ENCODE measurements at regions not wholly inside any gene's neighbourhood (a gene's known extent, or its start where the extent isn't known, plus 50 kb on each side); places are given as distances from the start of the nearest gene placed in this dataset.

DNA sequence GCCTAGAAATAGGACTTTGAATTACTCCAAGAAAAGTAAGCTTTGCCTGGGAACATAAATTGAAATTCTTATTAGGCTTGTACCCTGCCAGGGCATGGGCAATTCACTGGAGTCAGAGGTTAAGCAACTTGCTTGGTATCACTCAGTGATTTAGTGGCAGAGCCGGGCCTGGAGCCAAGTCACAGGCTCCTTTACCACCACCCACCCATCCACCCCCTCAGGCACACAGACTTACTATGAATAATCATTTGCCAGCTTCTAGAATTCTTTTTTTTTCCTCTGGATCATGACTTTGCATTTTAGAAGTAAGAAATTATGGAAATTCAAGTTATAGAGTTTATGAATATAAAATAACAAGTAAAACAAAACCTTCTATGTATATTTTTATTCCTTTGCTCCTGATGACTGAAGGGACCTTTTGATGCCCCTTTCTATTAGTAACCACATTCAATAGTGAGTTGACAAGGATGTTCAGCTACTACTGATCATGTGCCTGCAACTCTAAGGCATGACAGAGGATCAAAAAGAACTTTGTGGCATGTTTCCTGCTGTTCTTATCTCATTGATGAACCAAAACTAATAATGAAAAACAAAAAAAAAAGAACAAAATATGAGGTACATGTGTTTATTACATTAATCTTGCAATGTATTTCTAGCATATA, 614.7 kb downstream of the TLR4 start:
- H3K4me3 Mint-ChIP-seq = no peak overlapping the region
- peaks cover 15% of the 10 kb centered on the region for H3K4me1 Mint-ChIP-seq
- TF ChIP-seq, protein P1, sequence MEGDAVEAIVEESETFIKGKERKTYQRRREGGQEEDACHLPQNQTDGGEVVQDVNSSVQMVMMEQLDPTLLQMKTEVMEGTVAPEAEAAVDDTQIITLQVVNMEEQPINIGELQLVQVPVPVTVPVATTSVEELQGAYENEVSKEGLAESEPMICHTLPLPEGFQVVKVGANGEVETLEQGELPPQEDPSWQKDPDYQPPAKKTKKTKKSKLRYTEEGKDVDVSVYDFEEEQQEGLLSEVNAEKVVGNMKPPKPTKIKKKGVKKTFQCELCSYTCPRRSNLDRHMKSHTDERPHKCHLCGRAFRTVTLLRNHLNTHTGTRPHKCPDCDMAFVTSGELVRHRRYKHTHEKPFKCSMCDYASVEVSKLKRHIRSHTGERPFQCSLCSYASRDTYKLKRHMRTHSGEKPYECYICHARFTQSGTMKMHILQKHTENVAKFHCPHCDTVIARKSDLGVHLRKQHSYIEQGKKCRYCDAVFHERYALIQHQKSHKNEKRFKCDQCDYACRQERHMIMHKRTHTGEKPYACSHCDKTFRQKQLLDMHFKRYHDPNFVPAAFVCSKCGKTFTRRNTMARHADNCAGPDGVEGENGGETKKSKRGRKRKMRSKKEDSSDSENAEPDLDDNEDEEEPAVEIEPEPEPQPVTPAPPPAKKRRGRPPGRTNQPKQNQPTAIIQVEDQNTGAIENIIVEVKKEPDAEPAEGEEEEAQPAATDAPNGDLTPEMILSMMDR (conservative IDR thresholded peaks at IDR 0.05) = no peak
- DNase-seq (ENCODE audit: low read depth, low spot score) = no peak
- H3K27me3 Mint-ChIP-seq (ENCODE audit: low read depth) = no peaks in the 10 kb centered on the region
- H3K27ac Mint-ChIP-seq (ENCODE audit: unreplicated experiment) = no peak overlapping the region
- no peaks in the 10 kb centered on the region for H3K9me3 Mint-ChIP-seq
- H3K36me3 Mint-ChIP-seq (ENCODE audit: low read depth) = no peaks in the 10 kb centered on the region

DNA sequence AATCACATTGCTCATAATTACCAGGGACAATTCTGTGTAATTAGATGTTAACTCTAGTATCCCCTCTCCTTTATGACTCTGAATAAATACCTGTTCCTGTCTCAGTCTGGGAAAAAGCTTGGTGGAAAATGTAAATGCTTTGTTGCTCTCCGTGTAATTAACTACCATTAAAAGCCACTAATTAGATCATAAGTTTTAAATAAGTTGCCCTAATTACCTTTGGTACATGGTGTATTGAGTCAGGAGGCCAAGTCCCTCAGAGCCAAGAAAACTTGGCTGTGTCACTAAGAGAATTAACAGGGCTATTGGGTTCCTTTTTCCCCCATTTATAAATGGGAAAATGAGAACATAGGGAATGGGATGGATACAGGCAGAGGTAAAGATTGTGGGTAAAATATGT, 617.6 kb downstream of the TLR4 start:
- Mint-ChIP-seq H3K4me1 (peaks cover 34% of the 10 kb centered on the region), H3K27me3 (ENCODE audit: low read depth) (no peaks in the 10 kb centered on the region), H3K4me3 (no peak overlapping the region), H3K36me3 (ENCODE audit: low read depth) (no peaks in the 10 kb centered on the region), H3K27ac (ENCODE audit: unreplicated experiment) (no peak overlapping the region), H3K9me3 (no peaks in the 10 kb centered on the region)
- TF ChIP-seq, protein P1 (conservative IDR thresholded peaks at IDR 0.05) = no peak
- no peak for DNase-seq (ENCODE audit: low read depth, low spot score)

DNA sequence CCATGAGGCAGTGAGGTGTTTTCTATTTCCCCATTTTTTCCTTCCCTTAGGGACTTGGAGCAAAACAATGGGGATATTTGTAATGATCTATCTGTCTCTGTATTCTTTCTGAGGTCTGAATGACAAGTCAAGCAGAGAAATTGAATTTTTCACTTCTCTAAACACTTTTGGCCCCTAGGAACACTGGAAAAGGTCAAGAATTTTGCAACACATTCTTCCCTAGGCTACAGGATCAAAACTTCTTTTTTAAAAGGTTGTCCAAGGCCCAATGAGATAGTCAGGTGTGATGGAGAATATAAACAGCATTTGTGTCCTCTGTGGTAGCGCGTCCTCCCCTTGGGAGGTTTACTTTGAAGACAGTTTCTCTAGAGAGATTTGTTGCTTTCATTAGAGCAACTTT, 620.5 kb downstream of the TLR4 start:
- Mint-ChIP-seq H3K36me3 (ENCODE audit: low read depth) (no peaks in the 10 kb centered on the region), H3K27ac (ENCODE audit: unreplicated experiment) (no peak overlapping the region), H3K4me1 (peaks cover 34% of the 10 kb centered on the region), H3K4me3 (no peak overlapping the region), H3K9me3 (no peaks in the 10 kb centered on the region), H3K27me3 (ENCODE audit: low read depth) (no peaks in the 10 kb centered on the region)
- TF ChIP-seq, protein P1 (conservative IDR thresholded peaks at IDR 0.05) = no peak
- DNase-seq (ENCODE audit: low read depth, low spot score) = no peak

DNA sequence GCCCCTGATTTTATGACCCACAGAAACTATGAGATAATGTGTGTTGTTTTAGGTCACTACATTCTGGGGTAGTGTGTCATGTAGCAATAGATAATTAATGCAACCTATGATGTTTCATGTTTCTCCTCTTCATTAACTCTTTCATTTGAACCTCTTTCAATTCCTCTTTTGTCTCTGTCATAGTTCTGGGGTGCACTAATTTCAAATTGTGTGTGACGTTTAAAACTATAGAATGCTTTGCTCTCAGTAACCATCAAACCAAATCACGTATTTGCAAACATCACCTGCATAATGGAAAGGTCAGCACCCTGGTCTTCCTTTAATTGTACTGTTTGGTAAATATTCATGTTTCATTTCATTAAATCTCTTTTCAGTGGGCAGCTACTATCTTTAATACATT, 621.6 kb downstream of the TLR4 start:
- Mint-ChIP-seq H3K36me3 (ENCODE audit: low read depth) (no peaks in the 10 kb centered on the region), H3K4me3 (no peak overlapping the region), H3K9me3 (no peaks in the 10 kb centered on the region), H3K4me1 (peaks cover 25% of the 10 kb centered on the region), H3K27me3 (ENCODE audit: low read depth) (no peaks in the 10 kb centered on the region), H3K27ac (ENCODE audit: unreplicated experiment) (no peak overlapping the region)
- no peak for DNase-seq (ENCODE audit: low read depth, low spot score)
- TF ChIP-seq, protein P1 (conservative IDR thresholded peaks at IDR 0.05) = no peak

DNA sequence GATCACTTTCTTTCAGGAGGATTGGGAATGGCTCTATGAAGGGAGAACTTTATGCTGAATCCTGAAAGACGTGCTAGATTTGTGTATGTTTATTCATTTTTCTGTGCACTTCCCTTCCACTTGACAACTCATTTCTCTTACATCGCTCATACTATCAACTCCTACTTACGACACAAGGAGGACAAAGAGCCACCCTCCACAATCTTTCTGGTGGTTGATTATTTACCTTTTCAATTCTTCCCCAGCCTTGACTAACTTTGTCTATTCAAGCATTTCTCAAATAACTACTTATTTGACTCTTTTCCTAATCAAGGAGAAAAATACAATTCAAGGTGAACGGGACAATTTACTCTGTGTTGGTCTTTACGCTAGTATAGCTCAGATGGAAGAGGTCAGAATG, 622.1 kb downstream of the TLR4 start:
- peaks cover 22% of the 10 kb centered on the region for H3K4me1 Mint-ChIP-seq
- H3K27ac Mint-ChIP-seq (ENCODE audit: unreplicated experiment) = no peak overlapping the region
- no peak for DNase-seq (ENCODE audit: low read depth, low spot score)
- H3K9me3 Mint-ChIP-seq = no peaks in the 10 kb centered on the region
- no peak overlapping the region for H3K4me3 Mint-ChIP-seq
- H3K36me3 Mint-ChIP-seq (ENCODE audit: low read depth) = no peaks in the 10 kb centered on the region
- H3K27me3 Mint-ChIP-seq (ENCODE audit: low read depth) = no peaks in the 10 kb centered on the region
- TF ChIP-seq, protein P1 (conservative IDR thresholded peaks at IDR 0.05) = no peak
